Muscle of leg (tissue), 3 donors: ENCODE measurements at regions not wholly inside any gene's neighbourhood (a gene's known extent, or its start where the extent isn't known, plus 50 kb on each side); places are given as distances from the start of the nearest gene placed in this dataset.
"Not testable (repeated sequence)": the region's sequence is repeated elsewhere in the genome, so short reads cannot be mapped to it uniquely, and the experiment has no call there.

Experiments used
- DNase-seq: peaks from one replicate; pipeline ENCODE4 v3.0.0; 2013
- H3K27ac ChIP-seq: one replicate; pipeline ENCODE4 v1.5.1; 2013; ENCODE audit warnings: mild to moderate bottlenecking, low read length, control low read depth
- H3K27me3 ChIP-seq: one replicate; pipeline ENCODE4 v1.6.1; 2013; ENCODE audit warnings: low read length; ENCODE audit not compliant: control insufficient read depth, insufficient read depth
- H3K36me3 ChIP-seq: one replicate; pipeline ENCODE4 v1.6.1; 2013; ENCODE audit warnings: low read length; ENCODE audit not compliant: control insufficient read depth, insufficient read depth
- H3K4me1 ChIP-seq: one replicate; pipeline ENCODE4 v1.6.1; 2013; ENCODE audit warnings: low read length; ENCODE audit not compliant: control insufficient read depth, insufficient read depth
- H3K4me3 ChIP-seq: one replicate; pipeline ENCODE4 v1.5.1; 2013; ENCODE audit warnings: low read length, control low read depth
- H3K9me3 ChIP-seq: replicated peaks from 2 replicates; pipeline ENCODE4 v1.6.1; 2013; ENCODE audit warnings: low read depth, low read length; ENCODE audit not compliant: control insufficient read depth
- WGBS: methylation state at CpG from one replicate; pipeline ENCODE4 v1.1.5; 2013; ENCODE audit warnings: missing lambda C conversion rate; ENCODE audit not compliant: insufficient coverage; 5-methylcytosine and 5-hydroxymethylcytosine counted together

- Histone ChIP-seq H3K36me3 (no peaks in the 10 kb centered on the region), H3K4me3 (no peak overlapping the region), H3K27ac (no peak overlapping the region), H3K9me3 (no peaks in the 10 kb centered on the region), H3K27me3 (no peaks in the 10 kb centered on the region), H3K4me1 (no peaks in the 10 kb centered on the region)
- DNase-seq: no peak
- WGBS: no CpG with 5 or more reads among the region's 1 CpG
Measured at GRCh38 chr18:70754486-70754885, 465.6 kb downstream of the SOCS6 start.

- DNase-seq: no peak
- no peaks in the 10 kb centered on the region for H3K4me1 ChIP-seq
- no peaks in the 10 kb centered on the region for H3K27me3 ChIP-seq
- no CpG with 5 or more reads among the region's 4 CpGs for WGBS
- no peak overlapping the region for H3K27ac ChIP-seq
- no peaks in the 10 kb centered on the region for H3K9me3 ChIP-seq
- H3K4me3 ChIP-seq: no peak overlapping the region
- H3K36me3 ChIP-seq: no peaks in the 10 kb centered on the region
Measured at GRCh38 chr18:70732916-70733315, 444.1 kb downstream of the SOCS6 start.

- Histone ChIP-seq H3K27me3 (no peaks in the 10 kb centered on the region), H3K4me1 (no peaks in the 10 kb centered on the region), H3K27ac (no peak overlapping the region), H3K9me3 (no peaks in the 10 kb centered on the region), H3K4me3 (no peak overlapping the region), H3K36me3 (no peaks in the 10 kb centered on the region)
- WGBS: 75% methylated on average over 4 of the region's 8 CpGs
- no peak for DNase-seq
Measured at GRCh38 chr18:70732188-70732587, 443.3 kb downstream of the SOCS6 start.

GRCh38 chr18:70720607-70721006, 431.8 kb downstream of the SOCS6 start:
- H3K4me1 ChIP-seq: no peaks in the 10 kb centered on the region
- no peaks in the 10 kb centered on the region for H3K27me3 ChIP-seq
- no peaks in the 10 kb centered on the region for H3K36me3 ChIP-seq
- no peak for DNase-seq
- WGBS: 89% methylated on average over 1 of the region's 5 CpGs
- H3K4me3 ChIP-seq: no peak overlapping the region
- H3K27ac ChIP-seq: no peak overlapping the region
- no peaks in the 10 kb centered on the region for H3K9me3 ChIP-seq

DNA sequence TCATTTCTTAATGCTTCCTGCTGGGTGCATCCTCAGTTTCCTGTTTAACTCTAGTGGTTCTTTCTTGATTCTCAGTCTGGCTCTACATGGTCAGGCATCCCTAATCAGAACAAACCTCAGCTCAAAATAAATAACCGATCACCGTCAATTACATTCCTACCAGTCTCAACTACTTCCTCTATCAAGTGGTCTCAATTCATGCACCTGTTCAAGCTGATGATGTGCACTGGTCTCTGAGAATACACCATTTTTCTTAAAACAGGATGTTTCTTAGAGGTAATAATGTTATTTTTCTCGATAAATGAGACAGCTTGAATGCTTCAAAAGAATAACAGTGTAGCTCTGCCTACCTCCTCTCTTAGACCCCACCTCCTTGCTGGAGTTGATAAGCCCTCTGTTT, 420.9 kb downstream of the SOCS6 start:
- WGBS: 100% methylated on average over 2 of the region's 3 CpGs
- DNase-seq: no peak

GRCh38 chr18:70709144-70709543, 420.3 kb downstream of the SOCS6 start:
- Histone ChIP-seq H3K36me3 (no peaks in the 10 kb centered on the region), H3K27ac (no peak overlapping the region), H3K9me3 (peaks cover 4% of the 10 kb centered on the region), H3K4me1 (no peaks in the 10 kb centered on the region), H3K27me3 (no peaks in the 10 kb centered on the region), H3K4me3 (no peak overlapping the region)
- 0% methylated on average over 1 of the region's 4 CpGs for WGBS
- no peak for DNase-seq

More for the DNA sequence above, 420.9 kb downstream of the SOCS6 start:
- Histone ChIP-seq H3K27ac (no peak overlapping the region), H3K36me3 (no peaks in the 10 kb centered on the region), H3K27me3 (no peaks in the 10 kb centered on the region), H3K4me1 (no peaks in the 10 kb centered on the region), H3K9me3 (peaks cover 4% of the 10 kb centered on the region), H3K4me3 (no peak overlapping the region)

DNA sequence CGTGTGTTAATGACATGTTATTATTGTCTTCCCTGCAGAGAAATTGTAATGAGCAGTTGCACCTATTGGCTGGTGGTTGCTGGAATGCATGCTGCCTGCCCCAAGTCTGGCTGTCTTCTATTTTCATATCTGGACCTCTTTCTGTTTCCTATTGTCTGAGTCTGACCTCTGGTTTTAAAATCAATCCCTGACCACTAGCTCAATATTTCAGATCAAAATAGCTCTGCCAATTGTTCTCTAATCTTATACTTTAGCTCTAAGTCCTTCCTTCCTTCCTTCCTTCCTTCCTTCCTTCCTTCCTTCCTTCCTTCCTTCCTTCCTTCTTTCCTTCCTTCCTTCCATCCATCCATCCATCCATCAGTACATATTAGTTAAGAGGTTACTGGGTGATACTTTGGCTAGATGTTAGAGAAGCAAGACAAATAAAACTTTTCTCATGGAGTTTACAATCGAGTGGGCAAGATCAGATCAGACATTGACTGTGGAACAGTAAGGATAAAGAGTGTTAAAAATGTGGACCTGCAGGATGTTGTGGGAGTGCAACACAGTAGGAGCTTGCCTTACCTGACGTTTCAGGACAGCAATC, 417.1 kb downstream of the SOCS6 start:
- no peak overlapping the region for H3K27ac ChIP-seq
- peaks cover 3% of the 10 kb centered on the region for H3K9me3 ChIP-seq
- no peak overlapping the region for H3K4me3 ChIP-seq
- H3K4me1 ChIP-seq: no peaks in the 10 kb centered on the region
- DNase-seq: no peak
- no peaks in the 10 kb centered on the region for H3K27me3 ChIP-seq
- 49% methylated on average over 3 of the region's 3 CpGs for WGBS
- H3K36me3 ChIP-seq: no peaks in the 10 kb centered on the region

GRCh38 chr18:70700496-70700895, 411.7 kb downstream of the SOCS6 start:
- DNase-seq: no peak
- H3K27ac ChIP-seq: no peak overlapping the region
- no peaks in the 10 kb centered on the region for H3K36me3 ChIP-seq

DNA sequence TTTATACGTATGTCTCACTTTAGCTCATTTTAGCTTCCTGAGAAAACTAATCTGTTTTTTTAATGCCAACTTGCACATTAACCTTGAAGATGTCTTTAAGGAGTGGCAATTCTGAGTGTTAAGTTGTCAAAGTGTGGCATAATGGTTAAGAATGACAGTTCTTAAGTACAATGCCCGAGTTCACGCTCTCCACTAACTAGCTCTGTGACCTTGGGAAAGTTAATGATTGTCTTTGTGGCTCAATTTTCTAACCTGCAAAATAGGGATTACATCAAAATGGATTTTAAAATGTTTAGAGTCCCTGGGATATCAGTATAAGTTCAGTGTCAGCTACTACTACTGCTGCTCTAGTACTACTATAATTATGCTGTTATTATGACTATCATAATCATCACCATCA, 409.7 kb downstream of the SOCS6 start:
- no CpG with 5 or more reads among the region's 3 CpGs for WGBS
- Histone ChIP-seq H3K27me3 (no peaks in the 10 kb centered on the region), H3K36me3 (no peaks in the 10 kb centered on the region)

More at GRCh38 chr18:70700496-70700895, 411.7 kb downstream of the SOCS6 start:
- Histone ChIP-seq H3K4me1 (no peaks in the 10 kb centered on the region), H3K27me3 (no peaks in the 10 kb centered on the region), H3K9me3 (peaks cover 7% of the 10 kb centered on the region), H3K4me3 (no peak overlapping the region)

DNA sequence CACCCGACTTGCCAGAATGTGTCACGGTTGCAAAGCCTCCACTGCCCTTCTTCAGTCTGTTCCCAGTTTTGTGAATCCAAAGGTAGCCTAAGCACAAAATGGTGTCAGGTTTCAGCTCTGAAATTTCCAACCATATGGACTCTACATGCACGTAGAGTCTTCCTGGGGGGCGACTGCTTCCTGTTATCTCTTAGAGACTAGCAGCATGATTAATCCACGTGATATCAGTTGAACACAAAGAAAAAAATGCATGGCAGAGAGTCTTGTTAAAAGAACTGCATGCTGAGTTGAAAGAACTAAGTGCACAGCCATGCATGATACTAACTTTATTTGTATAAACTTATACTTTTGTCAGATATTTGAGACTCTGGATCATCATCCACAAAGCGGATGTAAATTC, 404.4 kb downstream of the SOCS6 start:
- Histone ChIP-seq H3K36me3 (no peaks in the 10 kb centered on the region), H3K27me3 (no peaks in the 10 kb centered on the region), H3K4me1 (no peaks in the 10 kb centered on the region), H3K4me3 (no peak overlapping the region), H3K9me3 (peaks cover 4% of the 10 kb centered on the region), H3K27ac (no peak overlapping the region)
- no peak for DNase-seq
- 20% methylated on average over 3 of the region's 6 CpGs for WGBS

More for the DNA sequence above, 409.7 kb downstream of the SOCS6 start:
- Histone ChIP-seq H3K4me3 (no peak overlapping the region), H3K9me3 (peaks cover 4% of the 10 kb centered on the region), H3K4me1 (no peaks in the 10 kb centered on the region), H3K27ac (no peak overlapping the region)
- no peak for DNase-seq

DNA sequence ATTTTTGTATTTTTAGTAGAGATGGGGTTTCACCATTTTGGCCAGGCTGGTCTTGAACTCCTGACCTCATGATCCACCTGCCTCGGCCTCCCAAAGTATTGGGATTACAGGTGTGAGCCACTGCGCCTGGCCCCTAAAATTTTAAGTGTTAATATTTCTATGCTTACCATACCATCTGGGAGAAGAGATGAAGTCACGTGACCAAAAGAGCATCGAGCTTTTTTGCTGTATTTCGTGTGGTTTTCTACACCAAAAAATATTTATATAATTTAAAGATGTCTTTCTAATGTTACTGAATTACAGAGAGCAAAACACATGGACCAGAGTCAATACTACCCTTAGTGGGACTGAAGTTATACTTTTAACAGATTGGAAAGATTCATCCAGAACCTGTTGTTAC, 400.9 kb downstream of the SOCS6 start:
- H3K4me1 ChIP-seq, H3K27ac ChIP-seq, H3K9me3 ChIP-seq, H3K36me3 ChIP-seq, H3K27me3 ChIP-seq, DNase-seq, H3K4me3 ChIP-seq: not testable (repeated sequence)
- no CpG with 5 or more reads among the region's 5 CpGs for WGBS
